Liver (tissue), 8 donors: ENCODE measurements at regions not wholly inside any gene's neighbourhood (a gene's known extent, or its start where the extent isn't known, plus 50 kb on each side); places are given as distances from the start of the nearest gene placed in this dataset.

Experiments used
- DNase-seq: peaks from one replicate; pipeline ENCODE4 v3.0.0-alpha.2; 2017; ENCODE audit warnings: low spot score
- H3K27ac ChIP-seq, 2 donors: one replicate each; pipeline ENCODE4 v1.7.0; 2013; ENCODE audit warnings: inconsistent platforms in 2 of 2, low read length in 2 of 2, control low read depth in 1 of 2, low read depth in 1 of 2, mild to moderate bottlenecking in 1 of 2
- H3K27me3 ChIP-seq, 4 donors: one replicate each; pipeline versions ENCODE4 v1.6.1 to v1.7.0; 2013; ENCODE audit warnings: low read length in 3 of 4, inconsistent platforms in 1 of 4, mild to moderate bottlenecking in 1 of 4, moderate library complexity in 1 of 4; ENCODE audit not compliant: control insufficient read depth in 4 of 4, insufficient read depth in 4 of 4
- H3K36me3 ChIP-seq, 4 donors: one replicate each; pipeline versions ENCODE4 v1.6.1 to v1.7.0; 2013; ENCODE audit warnings: low read length in 3 of 4, mild to moderate bottlenecking in 3 of 4, low read depth in 1 of 4, moderate library complexity in 1 of 4; ENCODE audit not compliant: control insufficient read depth in 4 of 4, insufficient read depth in 3 of 4
- H3K4me1 ChIP-seq, 4 donors: one replicate each; pipeline versions ENCODE4 v1.6.1 to v1.7.0; 2013; ENCODE audit warnings: low read length in 3 of 4, mild to moderate bottlenecking in 3 of 4, moderate library complexity in 1 of 4; ENCODE audit not compliant: control insufficient read depth in 4 of 4, insufficient read depth in 4 of 4
- H3K4me3 ChIP-seq, 3 donors: one replicate each; pipeline versions ENCODE4 v1.6.1 to v1.7.0; 2013; ENCODE audit warnings: low read length in 3 of 3, control low read depth in 1 of 3, low read depth in 1 of 3, mild to moderate bottlenecking in 1 of 3
- H3K9ac ChIP-seq, 2 donors: one replicate each; pipeline ENCODE4 v1.7.0; 2013; ENCODE audit warnings: low read length in 2 of 2, mild to moderate bottlenecking in 2 of 2, moderate library complexity in 2 of 2, control low read depth in 1 of 2, low read depth in 1 of 2
- H3K9me3 ChIP-seq, 4 donors: one replicate each; pipeline versions ENCODE4 v1.6.1 to v1.7.0; 2013; ENCODE audit warnings: low read length in 3 of 4; ENCODE audit not compliant: control insufficient read depth in 4 of 4
- EGR1 ChIP-seq, 2 donors: IDR thresholded peaks; 2 replicates each; pipeline ENCODE4 v1.6.1; 2016 to 2018; ENCODE audit warnings: antibody characterized with exemption in 2 of 2, low read depth in 2 of 2
- FOXA1 ChIP-seq: IDR thresholded peaks from 2 replicates; pipeline ENCODE4 v1.6.1; 2016; ENCODE audit warnings: antibody characterized with exemption
- FOXA2 ChIP-seq: IDR thresholded peaks from 2 replicates; pipeline ENCODE4 v1.6.1; 2016; ENCODE audit warnings: antibody characterized with exemption
- GABPA ChIP-seq, 2 donors: IDR thresholded peaks in 1 of 2; conservative IDR thresholded peaks in 1 of 2; 2 replicates each; pipeline ENCODE4 v1.6.1; 2016; ENCODE audit warnings: antibody characterized with exemption in 2 of 2, mild to moderate bottlenecking in 1 of 2, moderate library complexity in 1 of 2
- HNF4A ChIP-seq, 2 donors: conservative IDR thresholded peaks; 2 replicates each; pipeline ENCODE4 v1.6.1; 2016; ENCODE audit warnings: antibody characterized with exemption in 2 of 2, mild to moderate bottlenecking in 2 of 2
- HNF4G ChIP-seq: IDR thresholded peaks from 2 replicates; pipeline ENCODE4 v1.6.1; 2016; ENCODE audit warnings: antibody characterized with exemption
- JUND ChIP-seq, 2 donors: IDR thresholded peaks; 2 replicates each; pipeline ENCODE4 v1.6.1; 2016; ENCODE audit warnings: antibody characterized with exemption in 2 of 2
- NR2F2 ChIP-seq: IDR thresholded peaks from 2 replicates; pipeline ENCODE4 v1.6.1; 2016; ENCODE audit warnings: antibody characterized with exemption
- RAD21 ChIP-seq, 2 donors: IDR thresholded peaks; 2 replicates each; pipeline ENCODE4 v1.6.1; 2016; ENCODE audit warnings: antibody characterized with exemption in 2 of 2, mild to moderate bottlenecking in 2 of 2
- RXRA ChIP-seq, 2 donors: IDR thresholded peaks; 2 replicates each; pipeline ENCODE4 v1.6.1; 2017 to 2018; ENCODE audit warnings: antibody characterized with exemption in 2 of 2, mild to moderate bottlenecking in 1 of 2
- SP1 ChIP-seq: IDR thresholded peaks from 2 replicates; pipeline ENCODE4 v1.6.1; 2018; ENCODE audit warnings: antibody characterized with exemption, mild to moderate bottlenecking
- TAF1 ChIP-seq: conservative IDR thresholded peaks from 2 replicates; pipeline ENCODE4 v1.6.1; 2016; ENCODE audit warnings: antibody characterized with exemption, mild to moderate bottlenecking
- YY1 ChIP-seq: IDR thresholded peaks from 2 replicates; pipeline ENCODE4 v1.6.1; 2016; ENCODE audit warnings: antibody characterized with exemption, mild to moderate bottlenecking
- WGBS: extraction: QIAGEN DNeasy Blood & Tissue Kit; methylation state at CpG from one replicate; pipeline ENCODE4 v1.1.7; 2013; 5-methylcytosine and 5-hydroxymethylcytosine counted together
- TF ChIP-seq, protein P1 (sequence below): fragments of 150-350 bp; IDR thresholded peaks from 2 replicates; pipeline ENCODE4 v1.5.1; 2017; ENCODE audit warnings: improper control_type of control experiment, low read depth, low read length; ENCODE audit not compliant: missing input control
- TF ChIP-seq, protein P2 (sequence below): IDR thresholded peaks from 2 replicates; pipeline ENCODE4 v1.6.1; 2016; ENCODE audit warnings: antibody characterized with exemption
- TF ChIP-seq, protein P3 (sequence below): IDR thresholded peaks from 2 replicates; pipeline ENCODE4 v1.6.1; 2016; ENCODE audit warnings: antibody characterized with exemption
- TF ChIP-seq, protein P4 (sequence below): IDR thresholded peaks from 2 replicates; pipeline ENCODE4 v1.6.1; 2016; ENCODE audit warnings: antibody characterized with exemption
- TF ChIP-seq, protein P5 (sequence below): IDR thresholded peaks from 2 replicates; pipeline ENCODE4 v1.6.1; 2016; ENCODE audit warnings: antibody characterized with exemption, mild to moderate bottlenecking
- donor health status: healthy.
- donor health status: healthy.
- donor health status: healthy.
- donor health status: healthy.
- donor health status: healthy.

DNA sequence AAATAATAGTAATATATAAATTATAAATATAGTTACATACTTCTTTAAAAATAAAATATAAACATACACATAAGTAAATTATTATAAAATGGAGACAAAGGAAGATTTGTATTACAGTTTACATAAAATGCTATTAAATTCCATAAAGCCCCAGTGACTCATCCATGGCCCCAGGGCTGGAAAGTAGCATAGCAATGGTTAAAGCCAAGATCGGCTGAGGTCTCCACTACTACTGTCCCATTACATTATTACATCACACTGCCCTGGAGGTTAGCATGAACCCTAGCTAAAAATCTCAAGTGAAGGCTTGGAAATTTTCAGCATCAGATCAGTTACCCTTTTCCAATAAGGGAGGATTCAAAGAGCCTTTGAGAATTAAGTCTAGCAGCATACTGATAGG, 936.2 kb downstream of the DSC3 start:
- 79% methylated on average over 1 of the region's 1 CpG for WGBS
- no peak for TF ChIP-seq EGR1 (IDR thresholded peaks at IDR 0.05; ENCODE audit: low read depth in 2 of 2)
- H3K9me3 ChIP-seq, result no peaks in the 10 kb centered on the region

DNA sequence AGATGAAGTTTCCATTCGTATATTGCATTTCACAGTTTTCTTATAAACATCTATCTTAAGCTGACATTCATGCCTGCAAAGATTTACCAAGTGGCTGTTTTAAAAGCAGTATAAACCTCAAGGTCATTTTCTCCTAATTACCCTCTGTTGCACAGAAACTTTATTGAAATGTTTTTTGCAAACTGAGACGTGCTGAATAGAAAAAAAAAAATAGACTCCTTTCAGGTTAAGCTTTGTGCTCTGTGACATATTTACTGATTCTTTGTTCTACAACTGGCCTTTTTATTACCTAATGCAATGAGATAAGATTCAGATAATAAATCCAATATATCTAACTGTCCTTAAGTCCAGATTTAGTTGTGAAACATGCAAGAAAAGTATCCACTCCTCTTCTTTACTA, 938.7 kb downstream of the DSC3 start:
- DNase-seq, result no peak
- TF ChIP-seq TAF1, result no peak
- TF ChIP-seq SP1, result no peak
- TF ChIP-seq, protein P1, sequence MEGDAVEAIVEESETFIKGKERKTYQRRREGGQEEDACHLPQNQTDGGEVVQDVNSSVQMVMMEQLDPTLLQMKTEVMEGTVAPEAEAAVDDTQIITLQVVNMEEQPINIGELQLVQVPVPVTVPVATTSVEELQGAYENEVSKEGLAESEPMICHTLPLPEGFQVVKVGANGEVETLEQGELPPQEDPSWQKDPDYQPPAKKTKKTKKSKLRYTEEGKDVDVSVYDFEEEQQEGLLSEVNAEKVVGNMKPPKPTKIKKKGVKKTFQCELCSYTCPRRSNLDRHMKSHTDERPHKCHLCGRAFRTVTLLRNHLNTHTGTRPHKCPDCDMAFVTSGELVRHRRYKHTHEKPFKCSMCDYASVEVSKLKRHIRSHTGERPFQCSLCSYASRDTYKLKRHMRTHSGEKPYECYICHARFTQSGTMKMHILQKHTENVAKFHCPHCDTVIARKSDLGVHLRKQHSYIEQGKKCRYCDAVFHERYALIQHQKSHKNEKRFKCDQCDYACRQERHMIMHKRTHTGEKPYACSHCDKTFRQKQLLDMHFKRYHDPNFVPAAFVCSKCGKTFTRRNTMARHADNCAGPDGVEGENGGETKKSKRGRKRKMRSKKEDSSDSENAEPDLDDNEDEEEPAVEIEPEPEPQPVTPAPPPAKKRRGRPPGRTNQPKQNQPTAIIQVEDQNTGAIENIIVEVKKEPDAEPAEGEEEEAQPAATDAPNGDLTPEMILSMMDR, result no peak
- TF ChIP-seq YY1, result no peak
- TF ChIP-seq HNF4A (conservative IDR thresholded peaks at IDR 0.05), result no peak
- no peak for TF ChIP-seq FOXA1
- no peak for TF ChIP-seq FOXA2
- WGBS, result 74% methylated on average over 2 of the region's 2 CpGs

More for the DNA sequence above, 936.2 kb downstream of the DSC3 start:
- Histone ChIP-seq H3K27me3 (no peaks in the 10 kb centered on the region), H3K4me1 (no peaks in the 10 kb centered on the region), H3K27ac (no peak overlapping the region), H3K9ac (no peak overlapping the region), H3K36me3 (no peaks in the 10 kb centered on the region), H3K4me3 (no peak overlapping the region)
- DNase-seq, result no peak

DNA sequence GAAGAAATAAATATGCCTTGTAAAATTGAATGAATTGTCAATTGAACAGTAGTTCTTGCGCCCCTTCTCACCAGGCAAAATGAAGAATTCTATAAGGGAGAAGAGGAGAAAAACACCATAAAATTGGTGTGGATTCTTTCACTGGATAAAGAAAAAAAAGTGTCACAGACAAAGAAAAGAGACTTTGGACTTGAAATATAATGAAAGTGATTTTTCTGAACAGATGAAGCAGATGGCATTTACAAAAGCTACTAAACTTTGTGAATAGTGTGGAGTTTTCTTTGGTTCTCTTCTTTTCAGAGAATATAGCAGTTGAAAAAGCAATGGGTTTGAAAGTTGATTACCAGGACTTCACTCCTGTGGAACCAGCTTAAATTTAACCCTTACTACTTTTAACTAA, 945.7 kb downstream of the DSC3 start:
- H3K9ac ChIP-seq, result no peak overlapping the region
- H3K4me3 ChIP-seq, result no peak overlapping the region
- no peaks in the 10 kb centered on the region for H3K4me1 ChIP-seq
- DNase-seq, result no peak
- H3K27me3 ChIP-seq, result no peaks in the 10 kb centered on the region
- H3K36me3 ChIP-seq, result no peaks in the 10 kb centered on the region
- 91% methylated on average over 1 of the region's 1 CpG for WGBS
- H3K27ac ChIP-seq, result no peak overlapping the region
- TF ChIP-seq, protein P2, sequence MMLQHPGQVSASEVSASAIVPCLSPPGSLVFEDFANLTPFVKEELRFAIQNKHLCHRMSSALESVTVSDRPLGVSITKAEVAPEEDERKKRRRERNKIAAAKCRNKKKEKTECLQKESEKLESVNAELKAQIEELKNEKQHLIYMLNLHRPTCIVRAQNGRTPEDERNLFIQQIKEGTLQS, result no peak
- no peak for TF ChIP-seq HNF4A (conservative IDR thresholded peaks at IDR 0.05)
- TF ChIP-seq RAD21 (IDR thresholded peaks at IDR 0.05), result no peak
- TF ChIP-seq GABPA (IDR thresholded peaks at IDR 0.05 in 1 of 2, conservative IDR thresholded peaks at IDR 0.05 in 1 of 2), result no peak
- no peak for TF ChIP-seq JUND (IDR thresholded peaks at IDR 0.05)
- no peak for TF ChIP-seq FOXA1
- TF ChIP-seq YY1, result no peak
- TF ChIP-seq, protein P1, result no peak
- TF ChIP-seq, protein P3, sequence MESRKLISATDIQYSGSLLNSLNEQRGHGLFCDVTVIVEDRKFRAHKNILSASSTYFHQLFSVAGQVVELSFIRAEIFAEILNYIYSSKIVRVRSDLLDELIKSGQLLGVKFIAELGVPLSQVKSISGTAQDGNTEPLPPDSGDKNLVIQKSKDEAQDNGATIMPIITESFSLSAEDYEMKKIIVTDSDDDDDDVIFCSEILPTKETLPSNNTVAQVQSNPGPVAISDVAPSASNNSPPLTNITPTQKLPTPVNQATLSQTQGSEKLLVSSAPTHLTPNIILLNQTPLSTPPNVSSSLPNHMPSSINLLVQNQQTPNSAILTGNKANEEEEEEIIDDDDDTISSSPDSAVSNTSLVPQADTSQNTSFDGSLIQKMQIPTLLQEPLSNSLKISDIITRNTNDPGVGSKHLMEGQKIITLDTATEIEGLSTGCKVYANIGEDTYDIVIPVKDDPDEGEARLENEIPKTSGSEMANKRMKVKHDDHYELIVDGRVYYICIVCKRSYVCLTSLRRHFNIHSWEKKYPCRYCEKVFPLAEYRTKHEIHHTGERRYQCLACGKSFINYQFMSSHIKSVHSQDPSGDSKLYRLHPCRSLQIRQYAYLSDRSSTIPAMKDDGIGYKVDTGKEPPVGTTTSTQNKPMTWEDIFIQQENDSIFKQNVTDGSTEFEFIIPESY, result no peak
- TF ChIP-seq, protein P4, sequence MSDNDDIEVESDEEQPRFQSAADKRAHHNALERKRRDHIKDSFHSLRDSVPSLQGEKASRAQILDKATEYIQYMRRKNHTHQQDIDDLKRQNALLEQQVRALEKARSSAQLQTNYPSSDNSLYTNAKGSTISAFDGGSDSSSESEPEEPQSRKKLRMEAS, result no peak
- TF ChIP-seq RXRA (IDR thresholded peaks at IDR 0.05), result no peak
- no peak for TF ChIP-seq SP1
- TF ChIP-seq, protein P5, sequence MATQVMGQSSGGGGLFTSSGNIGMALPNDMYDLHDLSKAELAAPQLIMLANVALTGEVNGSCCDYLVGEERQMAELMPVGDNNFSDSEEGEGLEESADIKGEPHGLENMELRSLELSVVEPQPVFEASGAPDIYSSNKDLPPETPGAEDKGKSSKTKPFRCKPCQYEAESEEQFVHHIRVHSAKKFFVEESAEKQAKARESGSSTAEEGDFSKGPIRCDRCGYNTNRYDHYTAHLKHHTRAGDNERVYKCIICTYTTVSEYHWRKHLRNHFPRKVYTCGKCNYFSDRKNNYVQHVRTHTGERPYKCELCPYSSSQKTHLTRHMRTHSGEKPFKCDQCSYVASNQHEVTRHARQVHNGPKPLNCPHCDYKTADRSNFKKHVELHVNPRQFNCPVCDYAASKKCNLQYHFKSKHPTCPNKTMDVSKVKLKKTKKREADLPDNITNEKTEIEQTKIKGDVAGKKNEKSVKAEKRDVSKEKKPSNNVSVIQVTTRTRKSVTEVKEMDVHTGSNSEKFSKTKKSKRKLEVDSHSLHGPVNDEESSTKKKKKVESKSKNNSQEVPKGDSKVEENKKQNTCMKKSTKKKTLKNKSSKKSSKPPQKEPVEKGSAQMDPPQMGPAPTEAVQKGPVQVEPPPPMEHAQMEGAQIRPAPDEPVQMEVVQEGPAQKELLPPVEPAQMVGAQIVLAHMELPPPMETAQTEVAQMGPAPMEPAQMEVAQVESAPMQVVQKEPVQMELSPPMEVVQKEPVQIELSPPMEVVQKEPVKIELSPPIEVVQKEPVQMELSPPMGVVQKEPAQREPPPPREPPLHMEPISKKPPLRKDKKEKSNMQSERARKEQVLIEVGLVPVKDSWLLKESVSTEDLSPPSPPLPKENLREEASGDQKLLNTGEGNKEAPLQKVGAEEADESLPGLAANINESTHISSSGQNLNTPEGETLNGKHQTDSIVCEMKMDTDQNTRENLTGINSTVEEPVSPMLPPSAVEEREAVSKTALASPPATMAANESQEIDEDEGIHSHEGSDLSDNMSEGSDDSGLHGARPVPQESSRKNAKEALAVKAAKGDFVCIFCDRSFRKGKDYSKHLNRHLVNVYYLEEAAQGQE, result no peak
- no peak for TF ChIP-seq NR2F2
- no peak for TF ChIP-seq FOXA2
- TF ChIP-seq TAF1, result no peak
- TF ChIP-seq HNF4G, result no peak
- H3K9me3 ChIP-seq, result no peaks in the 10 kb centered on the region

More for the DNA sequence above, 938.7 kb downstream of the DSC3 start:
- H3K4me1 ChIP-seq, result no peaks in the 10 kb centered on the region
- no peak overlapping the region for H3K4me3 ChIP-seq
- H3K27me3 ChIP-seq, result no peaks in the 10 kb centered on the region
- H3K36me3 ChIP-seq, result no peaks in the 10 kb centered on the region
- no peak overlapping the region for H3K9ac ChIP-seq
- no peak overlapping the region for H3K27ac ChIP-seq
- H3K9me3 ChIP-seq, result no peaks in the 10 kb centered on the region
